A549 (cell line): ENCODE measurements at regions not wholly inside any gene's neighbourhood (a gene's known extent, or its start where the extent isn't known, plus 50 kb on each side); places are given as distances from the start of the nearest gene placed in this dataset.

ENCODE experiments used
- CHD2 ChIP-seq: fragments of 150-350 bp; IDR thresholded peaks from 2 replicates; pipeline ENCODE4 v1.6.1; 2014; ENCODE audit warnings: low read length; ENCODE audit not compliant: partially characterized antibody
- CTCF ChIP-seq: fragments of >200 bp; sonication (Bioruptor Twin); formaldehyde crosslinking; IDR thresholded peaks from 3 replicates; pipeline ENCODE4 v1.5.1; 2016
- MAFK ChIP-seq: fragments of 450-650 bp; IDR thresholded peaks from 2 replicates; pipeline ENCODE4 v1.6.1; 2014; ENCODE audit not compliant: partially characterized antibody
- POLR2A ChIP-seq: IDR thresholded peaks from 2 replicates; pipeline ENCODE4 v1.6.1; 2012; ENCODE audit warnings: mild to moderate bottlenecking, low read length
- POLR2AphosphoS2 ChIP-seq: conservative IDR thresholded peaks from 2 replicates; pipeline ENCODE4 v1.6.1; 2012; ENCODE audit warnings: low read length, improper control_type of control experiment, inconsistent platforms
- TP53 ChIP-seq: fragments of 250-450 bp; sonication (Bioruptor Pico); IDR thresholded peaks from 2 replicates; pipeline ENCODE4 v1.5.0; 2021; ENCODE audit warnings: mild to moderate bottlenecking, moderate library complexity

- no peak for TF ChIP-seq TP53 (CRISPR knock-in tag)
- no peak for TF ChIP-seq CTCF
- no peak for TF ChIP-seq CHD2
- TF ChIP-seq POLR2AphosphoS2 = no peak
- no peak for TF ChIP-seq MAFK
- TF ChIP-seq POLR2A = no peak
Observed at GRCh38 chr17:77470800-77471733, 330.3 kb downstream of the SEC14L1 start.
